GM21786 (cell line): ENCODE measurements at regions not wholly inside any gene's neighbourhood (a gene's known extent, or its start where the extent isn't known, plus 50 kb on each side); places are given as distances from the start of the nearest gene placed in this dataset.
"Not testable (repeated sequence)": the region's sequence is repeated elsewhere in the genome, so short reads cannot be mapped to it uniquely, and the experiment has no call there.

Experiments used
- ATAC-seq: cut with Tn5 transposase; IDR thresholded peaks from one replicate; pipeline ENCODE4 v1.9.1; 2021; ENCODE audit not compliant: unreplicated experiment

DNA sequence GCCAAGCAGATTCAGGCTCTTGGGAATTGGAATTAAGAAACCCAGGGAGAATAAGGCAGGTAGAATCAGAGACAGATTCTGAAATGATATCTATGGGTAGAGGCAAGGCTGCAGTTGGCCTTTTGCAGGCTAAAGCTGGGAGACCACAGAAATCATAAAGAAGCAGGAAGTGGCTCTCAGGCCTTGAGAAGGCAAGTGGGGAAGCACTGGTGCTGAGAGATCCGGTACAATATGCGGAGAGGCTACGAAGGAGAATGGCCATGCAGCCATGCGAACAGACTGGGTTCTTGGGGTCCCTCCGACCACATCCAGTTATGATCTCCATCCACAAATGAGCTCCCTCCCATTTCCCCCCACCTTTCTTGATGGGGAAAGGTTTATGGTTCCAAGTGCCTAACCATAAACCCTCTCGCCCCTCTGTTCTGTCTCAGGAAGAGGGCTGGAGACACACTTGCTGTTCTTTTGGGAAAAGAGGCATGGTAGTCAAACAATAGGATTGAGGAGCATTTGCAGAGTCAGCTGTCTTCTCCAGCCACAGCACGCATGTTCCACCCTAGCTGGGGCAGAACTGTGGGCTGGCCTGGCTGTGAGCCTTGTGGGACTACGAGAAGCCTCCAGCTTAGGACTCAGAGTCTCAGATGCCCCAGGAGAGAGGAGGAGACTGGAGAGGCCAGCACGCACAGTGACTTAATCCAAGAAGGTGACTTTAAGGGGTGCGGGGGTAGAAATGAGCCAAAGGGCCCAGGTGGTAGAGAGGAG lies 99.6 kb downstream of the RPLP1 start:
- ATAC-seq = no peak

DNA sequence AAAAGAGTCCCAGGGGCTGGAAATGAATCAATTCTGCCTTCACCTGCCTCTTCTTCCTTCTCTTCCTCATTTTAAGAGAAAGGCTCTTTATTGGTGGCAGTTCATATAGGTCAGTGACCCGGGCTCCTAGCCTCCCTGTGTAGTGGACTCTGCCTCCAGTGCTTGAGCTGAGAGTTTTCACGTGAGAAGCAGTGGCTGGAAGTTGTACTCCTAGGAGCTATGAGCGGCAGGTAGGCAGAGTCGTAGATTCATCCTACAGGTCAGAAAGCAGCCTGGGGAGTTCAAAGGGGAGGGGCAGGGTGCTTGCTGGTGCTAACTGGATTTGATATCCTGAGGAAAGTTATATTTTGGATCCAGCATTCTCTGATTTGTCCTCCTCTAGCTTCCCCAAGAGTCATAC lies 101.1 kb downstream of the RPLP1 start:
- ATAC-seq = no peak

DNA sequence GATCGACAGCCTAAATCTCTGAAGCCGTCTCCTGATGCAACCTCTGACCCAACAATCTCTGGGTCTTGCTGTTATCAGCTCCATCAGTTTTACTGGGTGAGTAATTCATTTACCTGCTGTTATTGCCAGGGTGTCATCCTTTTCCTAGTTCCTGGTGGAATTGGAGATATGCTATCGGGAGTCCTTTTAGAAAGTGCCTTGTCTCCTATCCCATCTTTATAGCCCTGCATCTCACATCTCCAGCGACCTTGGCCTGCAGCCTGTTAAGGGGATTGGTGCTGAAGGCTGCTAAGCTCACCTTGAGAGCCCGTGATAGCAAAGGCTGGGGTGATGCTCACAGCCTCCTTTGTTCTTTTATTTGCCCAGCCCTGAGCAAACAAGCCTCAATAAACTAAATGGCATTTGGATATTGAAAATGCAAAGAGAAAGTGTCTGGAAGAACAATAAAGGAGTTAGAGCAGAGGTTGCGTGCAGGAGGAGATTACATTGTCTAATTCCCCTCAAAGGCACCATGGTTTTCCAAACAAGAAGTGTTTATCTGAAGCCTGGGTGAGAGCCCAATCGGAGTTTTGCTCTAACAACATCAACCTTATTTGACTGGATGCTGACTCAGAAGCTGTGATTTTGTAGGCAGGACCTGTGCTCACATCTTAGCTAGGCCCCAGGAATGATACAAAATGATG lies 101.8 kb downstream of the RPLP1 start:
- ATAC-seq = no peak

DNA sequence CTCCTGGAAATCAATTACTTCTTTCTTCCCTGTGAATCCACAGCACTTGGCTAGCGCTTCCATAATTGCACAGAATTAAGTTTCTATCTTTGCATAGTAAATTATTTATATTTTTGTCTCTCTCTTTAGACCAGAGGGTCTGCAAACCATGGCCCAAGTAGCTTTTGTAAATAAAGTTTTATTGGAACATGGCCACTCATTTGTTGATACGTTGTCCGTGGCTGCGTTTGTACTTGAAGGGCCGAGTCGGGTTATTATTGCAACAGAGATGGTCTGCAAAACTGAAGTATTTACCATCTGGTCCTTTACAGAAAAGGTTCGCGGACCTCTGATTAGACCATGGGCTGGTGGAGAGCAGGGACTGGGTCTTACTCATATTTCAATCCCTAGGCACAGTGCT lies 102.5 kb downstream of the RPLP1 start:
- no peak for ATAC-seq

DNA sequence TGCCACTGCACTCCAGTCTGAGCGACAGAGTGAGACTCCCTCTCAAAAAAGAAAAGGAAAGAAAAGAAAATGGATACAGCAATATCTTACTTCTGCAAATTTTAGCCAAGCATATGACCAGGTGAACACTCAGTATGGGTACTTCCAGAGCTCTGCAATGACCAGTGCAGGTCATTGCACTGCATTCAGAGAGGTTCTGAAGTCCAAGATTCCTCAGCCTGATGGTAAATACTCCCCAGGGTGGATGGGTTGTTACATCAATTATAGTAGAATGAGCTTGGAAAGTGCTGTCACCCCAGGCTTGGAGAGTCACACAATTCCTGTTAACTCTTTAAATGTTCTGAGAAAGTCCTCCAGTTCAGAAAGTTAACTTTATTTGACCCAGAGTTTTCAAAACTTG lies 103.7 kb downstream of the RPLP1 start:
- ATAC-seq = no peak

DNA sequence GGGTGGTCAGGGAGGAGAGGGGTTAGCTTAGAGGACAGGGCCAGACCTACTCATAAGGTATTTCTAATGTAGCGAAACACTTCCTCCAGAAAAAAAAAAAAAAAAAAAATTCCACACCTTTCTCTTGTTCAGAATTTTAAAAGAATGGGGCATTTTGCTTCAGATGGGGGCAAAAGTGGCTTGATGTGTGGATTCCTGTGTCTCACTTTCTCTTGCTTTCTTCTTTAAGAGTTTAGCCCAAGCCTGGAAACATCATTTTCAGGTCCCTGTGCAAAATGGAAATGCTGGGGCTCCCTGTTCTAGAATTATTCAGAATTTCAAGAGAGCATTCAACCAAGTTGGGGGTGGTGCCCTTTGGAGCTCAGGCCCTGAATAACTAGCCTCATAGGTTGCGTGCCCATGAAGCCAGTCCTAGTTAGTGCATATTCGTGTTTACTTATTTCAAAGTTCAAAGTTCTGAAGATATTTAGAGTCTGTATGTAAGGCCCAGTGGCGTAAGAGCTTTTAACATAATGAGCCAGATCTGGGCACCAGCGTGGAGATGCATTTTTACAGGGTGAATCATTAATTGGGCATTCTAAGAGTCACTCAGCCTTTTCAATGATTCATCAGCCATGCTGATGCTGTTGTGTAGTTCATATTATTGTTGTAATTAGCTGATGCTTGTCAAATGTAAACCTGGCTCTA lies 104.5 kb downstream of the RPLP1 start:
- ATAC-seq = no peak

DNA sequence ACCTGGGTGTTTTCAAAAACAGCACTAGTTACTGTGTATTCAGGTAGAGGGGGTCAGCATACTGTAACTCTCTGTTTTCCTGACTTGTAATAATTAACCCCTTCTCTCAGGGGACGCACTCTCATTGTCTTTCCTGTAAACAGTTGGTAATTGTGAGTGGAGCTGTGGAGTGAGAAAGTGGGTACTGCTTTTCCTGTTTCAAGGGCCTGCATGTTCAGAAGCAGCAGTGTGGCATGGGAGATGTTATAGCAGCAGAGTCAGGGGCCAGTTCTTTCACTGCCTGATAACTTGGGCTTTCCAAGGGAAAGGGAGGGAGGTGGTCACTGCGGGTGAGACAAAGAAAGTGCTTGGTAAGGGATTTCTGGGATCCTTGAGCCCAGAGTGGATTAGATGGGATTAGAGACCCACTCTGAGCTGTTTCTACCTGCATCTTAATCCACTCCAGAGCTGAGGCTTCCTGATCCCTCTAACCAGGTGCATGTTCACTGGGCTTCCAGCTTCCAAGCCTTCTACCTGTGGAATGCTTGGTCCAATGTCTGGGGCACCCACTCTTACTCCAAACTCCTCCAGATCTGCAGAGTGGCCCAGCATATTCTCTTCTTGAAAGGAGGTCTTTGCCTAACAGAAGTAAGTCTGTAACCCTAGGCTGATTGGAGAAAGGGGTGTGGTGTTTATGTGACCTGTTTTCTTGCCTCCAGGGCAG lies 105.2 kb downstream of the RPLP1 start:
- no peak for ATAC-seq

DNA sequence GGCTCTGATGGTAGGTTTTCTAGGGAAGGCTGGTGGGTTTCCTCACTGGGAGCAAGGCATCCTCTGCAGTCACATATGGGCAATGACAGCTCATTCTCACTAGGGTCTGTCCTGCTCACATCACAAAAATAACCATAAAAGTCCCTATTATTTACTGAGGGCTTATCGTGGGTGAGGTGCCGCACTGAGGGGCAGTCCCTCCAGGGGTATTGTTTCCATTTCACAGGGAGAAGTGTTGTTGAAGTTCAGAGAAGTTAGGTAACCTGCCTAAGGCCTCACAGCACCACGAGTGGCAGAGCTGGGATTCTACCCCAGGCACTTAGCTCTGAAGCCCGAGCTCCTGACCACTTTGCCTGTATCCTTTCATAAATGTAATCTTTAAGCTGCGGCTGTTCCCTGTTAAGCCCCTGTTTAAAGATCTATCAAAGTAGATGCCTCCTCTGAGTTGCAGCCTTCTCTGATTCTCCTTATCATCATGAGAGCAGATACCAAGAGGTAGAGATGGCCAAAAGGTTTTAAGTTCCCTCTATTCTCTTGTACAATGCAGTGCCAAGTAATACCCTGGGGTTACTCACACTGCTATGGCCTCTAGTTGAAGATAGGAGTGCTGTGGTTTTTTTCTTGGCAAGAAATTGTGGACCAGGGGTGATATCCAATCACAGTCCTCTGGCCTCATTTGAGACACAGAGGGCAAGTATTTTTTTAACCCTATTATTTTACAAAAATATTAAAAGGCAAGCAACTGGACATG lies 107.0 kb downstream of the RPLP1 start:
- no peak for ATAC-seq

DNA sequence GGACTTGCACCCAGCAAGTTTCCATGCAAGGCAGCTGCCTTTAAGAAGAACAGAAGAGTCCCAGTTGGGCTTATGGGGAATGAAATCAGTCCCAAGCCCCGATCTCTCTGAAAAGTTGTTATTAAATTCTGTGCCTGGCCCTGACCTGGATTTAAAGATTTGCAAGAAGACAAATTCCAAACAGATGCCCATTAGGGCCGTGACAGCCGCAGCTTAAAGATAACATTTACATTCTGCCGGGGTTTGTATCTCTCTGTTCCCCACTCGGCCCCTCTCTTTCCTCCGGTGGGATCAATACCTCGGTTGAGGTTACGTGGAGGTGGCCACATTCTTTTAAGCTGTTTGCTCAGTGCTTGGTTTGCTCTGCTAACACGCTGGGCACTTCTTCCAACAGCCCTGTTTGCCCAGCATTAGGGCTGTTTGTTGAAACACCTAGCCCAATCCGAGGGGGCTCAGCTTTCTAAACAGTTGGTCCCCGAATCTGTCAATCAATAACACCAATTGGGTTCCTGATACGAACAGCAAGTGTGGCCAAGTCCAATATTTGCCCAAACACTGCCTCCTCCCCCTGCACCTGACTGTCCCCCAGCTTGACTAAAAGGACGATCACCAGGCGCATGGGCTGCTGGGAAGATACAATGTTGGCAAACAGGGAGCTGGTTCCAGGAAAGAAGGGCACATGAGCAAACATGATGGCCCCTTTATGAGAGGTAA lies 108.6 kb downstream of the RPLP1 start:
- no peak for ATAC-seq

DNA sequence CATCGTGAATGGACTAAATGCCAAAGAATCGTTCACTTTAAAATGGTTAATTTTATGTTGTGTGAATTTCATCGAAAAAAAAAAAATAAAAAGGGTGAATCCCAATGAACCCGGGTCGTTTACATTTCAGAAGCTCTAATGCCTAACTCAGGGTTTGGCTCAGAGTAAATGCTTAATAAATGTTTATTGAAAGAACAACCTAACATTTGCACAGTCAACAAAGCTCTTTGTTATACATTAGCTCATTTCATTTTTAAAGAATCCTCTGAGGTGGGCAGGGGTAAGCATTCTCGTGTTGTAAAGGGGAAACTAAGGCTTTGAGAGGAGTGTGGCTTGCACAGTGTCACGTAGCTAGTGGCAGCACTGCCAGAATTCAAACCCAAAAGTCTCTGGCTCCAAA lies 109.5 kb downstream of the RPLP1 start:
- ATAC-seq = no peak

DNA sequence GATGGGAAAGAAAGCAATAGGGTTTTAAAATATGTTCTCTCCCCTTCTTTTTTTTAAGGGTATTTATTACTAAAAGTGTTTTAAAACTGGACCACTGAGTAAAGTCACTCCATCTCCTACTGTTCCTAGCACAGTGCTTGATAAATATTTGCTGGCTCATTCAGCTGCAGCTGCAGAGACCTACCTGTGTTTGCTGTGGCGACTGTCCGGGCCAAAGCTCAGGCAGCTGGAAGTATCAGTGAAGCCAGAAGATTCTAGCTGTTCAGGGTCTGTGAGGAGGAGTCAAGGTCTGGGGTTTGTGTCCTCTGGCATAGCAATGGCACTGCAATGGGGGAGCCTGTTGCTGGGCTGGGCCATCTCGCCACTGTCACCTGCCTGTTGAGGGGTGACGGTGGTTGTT lies 109.9 kb downstream of the RPLP1 start:
- no peak for ATAC-seq

DNA sequence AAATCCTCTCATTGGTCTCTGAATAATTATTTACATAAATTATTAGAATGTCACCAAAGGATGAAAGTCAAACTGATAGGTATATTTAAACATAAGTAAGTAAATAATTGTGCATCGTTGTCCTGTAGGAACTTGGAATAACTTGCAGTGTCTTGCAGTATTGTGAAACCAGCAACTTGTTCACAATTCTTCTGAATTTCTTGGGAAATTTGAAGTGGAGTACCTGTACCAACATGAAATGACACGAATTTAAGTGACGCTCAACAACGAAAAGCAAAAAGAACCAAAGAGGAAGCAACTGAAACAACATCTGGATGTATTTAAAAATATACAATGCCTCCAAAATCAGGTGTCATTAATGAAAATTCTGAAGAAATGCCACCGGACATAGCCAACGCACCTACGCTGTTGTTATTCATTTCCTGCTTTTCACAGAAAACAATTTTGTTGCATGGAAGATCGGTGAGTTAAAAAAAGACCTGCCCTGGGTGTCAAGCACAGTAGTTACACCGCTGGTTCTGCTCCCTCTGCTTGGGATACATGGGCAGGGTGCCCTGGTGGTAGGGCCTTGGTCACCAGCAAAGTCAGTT lies 112.5 kb downstream of the RPLP1 start:
- no peak for ATAC-seq

DNA sequence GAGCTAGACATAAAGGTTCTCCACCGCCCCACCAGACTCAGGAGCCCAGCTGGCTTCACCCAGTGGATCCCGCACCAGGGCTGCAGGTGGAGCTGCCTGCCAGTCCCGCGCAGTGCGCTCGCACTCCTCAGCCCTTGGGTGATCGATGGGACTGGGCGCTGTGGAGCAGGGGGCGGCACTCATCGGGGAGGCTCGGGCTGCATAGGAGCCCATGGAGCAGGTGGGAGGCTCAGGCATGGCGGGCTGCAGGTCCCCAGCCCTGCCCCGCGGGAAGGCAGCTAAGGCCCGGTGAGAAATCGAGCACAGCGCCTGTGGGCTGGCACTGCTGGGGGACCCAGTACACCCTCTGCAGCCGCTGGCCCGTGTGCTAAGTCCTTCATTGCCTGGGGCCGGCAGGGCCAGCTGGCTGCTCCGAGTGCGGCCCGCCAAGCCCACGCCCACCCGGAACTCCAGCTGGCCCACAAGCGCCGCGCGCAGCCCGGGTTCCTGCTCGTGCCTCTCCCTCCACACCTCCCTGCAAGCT lies 114.7 kb downstream of the RPLP1 start:
- not testable (repeated sequence) for ATAC-seq

DNA sequence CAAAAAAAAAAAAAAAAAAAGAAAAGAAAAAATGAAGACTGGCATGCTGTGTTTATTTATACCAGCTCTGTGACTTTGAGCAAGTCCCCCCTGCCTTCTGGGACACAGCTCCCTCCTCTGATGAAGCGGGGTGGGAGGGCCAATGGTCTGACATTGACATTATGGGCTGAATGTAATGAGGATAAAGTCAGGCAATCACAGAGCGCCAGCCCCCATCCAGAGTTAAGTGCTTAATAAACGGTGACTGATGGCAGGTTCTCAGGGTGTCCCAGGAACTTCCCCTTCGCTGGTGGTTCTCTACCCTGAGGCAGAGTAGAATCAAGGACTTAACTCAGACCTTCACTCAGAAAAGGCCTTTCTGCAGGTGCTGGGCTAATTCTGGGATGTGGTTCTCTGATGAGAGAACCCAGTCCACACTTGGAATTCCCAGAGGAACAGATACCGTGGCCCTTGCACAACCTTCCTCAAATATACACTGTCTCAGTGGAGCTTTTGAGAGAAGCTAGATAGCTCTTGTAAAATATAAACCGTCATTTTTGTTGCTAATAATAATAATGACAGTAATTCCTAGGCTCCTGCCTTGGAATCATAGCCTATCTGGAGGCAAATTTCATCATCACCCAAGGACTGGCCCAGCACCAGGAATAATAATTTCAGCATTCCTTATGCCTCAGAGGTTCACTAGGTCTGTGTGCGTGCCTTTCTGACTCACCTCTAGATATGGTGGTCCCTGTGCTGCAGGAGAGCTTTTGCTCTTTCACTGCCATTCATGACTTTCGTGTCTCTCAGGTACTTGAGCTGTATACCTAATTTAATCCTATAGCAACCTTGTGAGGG lies 115.8 kb downstream of the RPLP1 start:
- no peak for ATAC-seq

DNA sequence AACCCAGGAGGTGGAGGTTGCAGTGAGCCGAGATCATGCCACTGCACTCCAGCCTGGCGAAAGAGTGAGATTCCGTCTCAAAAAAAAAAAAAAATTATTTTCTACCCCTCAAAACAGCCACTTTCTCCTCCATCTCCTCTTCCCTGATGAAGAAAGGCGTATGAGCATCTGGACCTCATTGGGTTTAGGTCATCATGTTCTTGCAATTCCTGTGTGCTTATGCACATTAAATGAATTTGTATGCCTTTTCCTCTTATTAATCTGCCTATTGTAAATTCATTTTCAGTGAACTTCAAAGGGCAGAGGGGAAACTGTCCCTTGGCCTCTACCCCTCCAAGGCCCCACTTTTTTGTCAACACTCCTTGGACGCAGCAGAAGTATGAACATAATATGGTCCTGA lies 117.8 kb downstream of the RPLP1 start:
- ATAC-seq = no peak

DNA sequence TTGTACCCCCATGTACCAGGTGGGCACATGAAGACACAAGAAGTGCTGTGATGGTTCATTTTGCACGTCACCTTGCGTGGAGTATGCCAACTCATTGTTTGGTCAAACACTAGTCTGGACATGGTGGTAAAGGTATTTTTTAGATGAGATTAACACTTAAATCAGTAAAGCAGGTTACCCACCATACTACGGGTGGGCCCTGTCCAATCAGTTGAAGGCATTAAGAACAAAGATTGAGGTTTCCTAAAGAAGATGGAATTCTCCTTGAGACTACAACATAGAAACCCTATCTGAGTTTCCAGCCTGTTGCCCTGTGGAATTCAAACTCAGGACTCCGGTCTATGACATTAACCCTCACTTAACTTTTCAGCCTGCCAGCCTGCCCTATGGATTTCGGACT lies 118.4 kb downstream of the RPLP1 start:
- no peak for ATAC-seq

DNA sequence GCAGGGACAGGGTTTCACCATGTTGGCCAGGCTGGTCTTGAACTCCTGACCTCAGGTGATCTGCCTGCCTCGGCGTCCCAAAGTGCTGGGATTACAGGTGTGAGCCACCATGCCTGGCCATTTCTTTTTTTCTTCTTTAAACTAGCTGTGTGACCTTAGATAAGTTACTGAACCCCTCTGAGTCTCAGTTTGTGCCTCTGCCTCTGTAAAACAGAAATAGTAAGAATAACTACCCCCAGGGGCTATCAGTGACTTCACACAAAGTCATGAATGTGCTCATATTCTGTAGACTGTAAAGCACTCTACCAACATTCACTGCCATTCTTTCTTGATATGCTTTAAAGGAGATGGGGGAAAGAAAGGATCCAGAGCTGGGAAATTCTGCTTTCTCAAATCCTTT lies 120.7 kb downstream of the RPLP1 start:
- ATAC-seq = not testable (repeated sequence)

DNA sequence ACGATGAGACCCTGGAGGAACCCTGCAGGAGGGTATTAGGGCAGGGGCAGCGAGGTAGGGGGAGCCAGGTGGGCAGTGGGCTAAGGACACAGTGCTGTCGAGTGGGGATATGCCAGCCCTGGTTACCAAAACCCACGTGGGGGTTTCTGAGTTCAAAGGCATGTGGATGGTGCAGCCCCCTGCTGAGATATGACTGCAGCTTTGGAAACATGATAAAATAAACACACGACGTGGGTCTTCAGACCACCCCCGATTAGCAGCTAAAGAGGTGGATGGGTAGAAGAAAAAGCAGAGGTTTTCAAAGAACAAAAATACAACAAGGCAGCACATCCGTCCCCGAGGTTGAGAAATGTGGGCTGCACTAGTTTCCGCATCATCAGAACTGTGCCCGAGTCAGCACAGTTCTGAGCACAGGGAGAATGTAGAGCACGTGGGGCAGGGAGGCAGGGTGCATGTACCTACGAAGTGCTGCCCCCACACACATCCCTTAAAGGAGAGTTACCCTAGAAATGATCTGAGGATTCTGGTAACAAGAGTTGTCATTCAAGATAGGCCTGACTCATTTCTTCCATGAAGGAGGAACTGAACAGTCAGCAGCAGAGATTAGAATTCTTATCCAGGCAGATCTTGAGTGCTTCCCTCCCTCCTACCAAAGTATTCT lies 121.3 kb downstream of the RPLP1 start:
- no peak for ATAC-seq
